ENCODE measurements at regions not wholly inside any gene's neighbourhood (a gene's known extent, or its start where the extent isn't known, plus 50 kb on each side); places are given as distances from the start of the nearest gene placed in this dataset.

DNA sequence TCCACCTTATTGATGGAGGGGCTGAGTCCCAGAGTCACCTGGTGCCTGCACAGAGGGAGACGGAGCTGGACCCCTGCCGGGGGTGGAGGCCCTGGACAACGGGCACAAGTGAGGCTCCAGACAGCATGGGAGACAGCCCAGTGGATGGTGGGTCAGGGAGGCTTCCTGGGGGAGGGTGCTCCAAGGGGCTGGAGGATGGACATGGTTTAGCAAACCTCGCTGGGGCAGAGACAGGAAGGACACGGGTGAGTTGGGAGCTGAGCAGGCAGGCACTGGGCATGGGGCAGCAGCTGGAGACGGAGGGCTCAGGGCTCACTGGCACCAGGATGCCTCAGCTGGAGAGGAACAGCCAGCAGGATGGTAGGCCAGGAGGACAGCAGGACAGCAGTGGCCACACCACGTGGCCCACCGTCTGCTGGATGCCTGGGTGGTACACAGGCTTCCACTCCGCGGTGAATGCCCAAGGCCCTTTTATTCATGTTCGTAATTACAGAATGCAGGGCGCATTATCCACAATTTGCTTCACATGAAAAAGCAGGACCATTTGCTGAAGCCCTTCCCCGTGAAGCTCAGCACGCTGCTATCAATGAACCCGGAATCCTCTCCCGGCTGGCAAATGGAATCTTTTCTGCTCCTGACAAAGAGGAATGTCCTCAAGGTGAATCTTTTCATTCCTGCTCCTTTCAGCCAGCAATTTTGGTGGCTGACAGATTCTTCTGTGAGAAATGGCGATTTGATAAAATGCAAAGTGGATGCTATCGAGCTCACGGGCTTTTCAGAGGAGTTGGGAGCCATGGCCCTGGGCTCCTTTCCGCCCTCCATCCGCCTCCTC is 138.1 kb upstream of the C14orf180 start:
- TF ChIP-seq POLR2A (IDR thresholded peaks at IDR 0.05; ENCODE audit: low read length) (no peak), GATA1 (IDR thresholded peaks at IDR 0.05; ENCODE audit: low read depth, low read length) (no peak)
- DNase-seq = no peak

DNA sequence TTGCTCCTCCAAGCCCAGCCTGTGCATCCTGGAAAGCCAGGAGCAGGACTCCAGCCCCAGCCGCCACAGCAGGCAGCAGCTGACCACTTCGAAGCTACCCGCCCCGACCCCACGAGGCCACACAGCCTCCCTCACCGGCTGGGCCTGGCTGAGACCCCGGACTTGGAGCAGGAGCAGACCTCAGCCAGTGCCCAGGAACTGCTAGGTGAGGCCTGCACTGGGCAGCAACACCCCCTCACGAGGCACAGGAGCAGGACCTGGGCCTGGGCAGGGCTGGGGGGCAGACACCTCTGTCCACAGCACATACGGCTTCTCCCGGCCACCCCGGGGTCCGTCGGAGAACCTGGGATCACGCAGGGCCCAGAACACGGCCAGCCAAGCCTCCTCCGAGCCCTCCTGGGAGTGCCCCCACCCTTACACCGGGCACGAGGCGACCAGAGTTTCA is 137.4 kb upstream of the C14orf180 start:
- DNase-seq = no peak
- TF ChIP-seq POLR2A (IDR thresholded peaks at IDR 0.05; ENCODE audit: low read length) = no peak
- TF ChIP-seq GATA1 (IDR thresholded peaks at IDR 0.05; ENCODE audit: low read depth, low read length) = no peak

DNA sequence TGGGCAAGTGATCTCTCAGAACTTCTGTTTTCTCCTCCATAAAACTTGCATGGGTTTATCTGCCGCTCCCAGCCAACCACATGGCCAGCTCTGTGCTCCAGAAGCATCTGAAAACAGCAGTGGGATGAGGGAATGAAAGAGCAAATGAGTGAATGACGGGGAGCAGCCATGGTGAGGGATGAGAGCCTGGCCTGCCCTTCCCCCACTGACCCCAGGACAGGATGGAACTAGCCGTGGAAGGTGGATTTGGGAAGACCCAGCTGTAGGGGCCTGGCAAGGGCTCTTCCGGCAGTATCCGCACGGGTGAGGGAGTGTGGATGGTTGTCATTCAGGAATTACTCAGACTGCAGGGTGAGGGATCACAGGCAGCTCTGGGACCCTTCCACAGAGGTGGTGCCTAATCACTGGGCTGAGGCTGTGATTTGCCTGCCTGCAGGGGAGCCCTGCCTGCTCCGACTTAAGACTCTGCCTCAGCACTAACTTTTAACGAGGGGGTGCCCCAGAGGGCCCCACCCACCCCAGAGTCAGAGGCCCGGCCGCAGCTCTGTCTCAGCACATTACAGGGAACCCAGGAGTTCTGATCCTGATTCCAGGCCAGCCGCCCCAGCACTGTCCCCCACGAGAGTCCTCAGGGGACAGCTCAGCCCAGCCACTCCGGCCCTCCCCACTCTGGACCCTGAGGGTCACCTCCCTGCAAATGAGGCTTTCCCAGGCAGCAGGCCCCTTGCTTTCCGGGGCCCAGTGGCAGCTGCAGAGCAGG is 136.8 kb upstream of the C14orf180 start:
- DNase-seq = no peak
- TF ChIP-seq POLR2A (IDR thresholded peaks at IDR 0.05; ENCODE audit: low read length) (no peak), GATA1 (IDR thresholded peaks at IDR 0.05; ENCODE audit: low read depth, low read length) (no peak)

DNA sequence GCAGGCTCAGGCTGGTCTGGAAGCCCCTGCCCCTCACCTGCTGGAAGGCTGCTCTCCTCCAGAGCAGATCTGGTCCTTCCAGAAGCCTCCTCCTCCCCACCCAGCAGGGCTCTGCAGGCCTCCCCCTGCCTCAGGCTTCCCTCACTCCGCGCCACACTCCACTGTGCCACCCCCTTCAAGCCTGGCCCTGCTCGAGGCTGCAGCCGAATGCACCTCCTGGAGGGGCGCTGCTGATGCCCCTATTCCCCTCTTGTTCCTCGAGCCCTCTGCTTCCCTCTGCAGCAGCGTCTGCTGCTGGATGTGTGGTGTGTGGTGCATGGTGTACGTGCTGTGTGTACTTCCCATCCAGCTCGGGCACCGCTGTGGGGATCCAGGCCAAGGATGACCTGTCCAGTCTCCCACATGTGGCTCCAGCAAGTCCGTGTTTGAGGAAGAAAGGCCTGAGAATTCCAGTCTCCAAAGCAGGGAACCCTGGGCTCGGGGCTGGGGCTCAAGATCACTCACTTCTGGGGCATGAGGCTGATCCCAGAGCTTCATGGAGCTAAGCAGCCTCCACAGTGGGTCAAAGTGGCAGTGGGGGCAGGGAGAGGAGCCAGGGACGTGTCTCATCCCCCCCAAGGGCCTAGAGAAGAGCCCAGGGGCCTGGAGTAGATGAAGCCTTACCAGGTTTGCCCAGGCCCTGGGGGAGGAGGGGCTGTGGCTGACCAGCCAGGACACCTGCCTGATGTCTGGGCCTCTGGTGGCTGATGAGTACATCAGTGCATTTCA is 136.0 kb upstream of the C14orf180 start:
- DNase-seq = no peak
- TF ChIP-seq GATA1 (IDR thresholded peaks at IDR 0.05; ENCODE audit: low read depth, low read length) (no peak), POLR2A (IDR thresholded peaks at IDR 0.05; ENCODE audit: low read length) (no peak)

DNA sequence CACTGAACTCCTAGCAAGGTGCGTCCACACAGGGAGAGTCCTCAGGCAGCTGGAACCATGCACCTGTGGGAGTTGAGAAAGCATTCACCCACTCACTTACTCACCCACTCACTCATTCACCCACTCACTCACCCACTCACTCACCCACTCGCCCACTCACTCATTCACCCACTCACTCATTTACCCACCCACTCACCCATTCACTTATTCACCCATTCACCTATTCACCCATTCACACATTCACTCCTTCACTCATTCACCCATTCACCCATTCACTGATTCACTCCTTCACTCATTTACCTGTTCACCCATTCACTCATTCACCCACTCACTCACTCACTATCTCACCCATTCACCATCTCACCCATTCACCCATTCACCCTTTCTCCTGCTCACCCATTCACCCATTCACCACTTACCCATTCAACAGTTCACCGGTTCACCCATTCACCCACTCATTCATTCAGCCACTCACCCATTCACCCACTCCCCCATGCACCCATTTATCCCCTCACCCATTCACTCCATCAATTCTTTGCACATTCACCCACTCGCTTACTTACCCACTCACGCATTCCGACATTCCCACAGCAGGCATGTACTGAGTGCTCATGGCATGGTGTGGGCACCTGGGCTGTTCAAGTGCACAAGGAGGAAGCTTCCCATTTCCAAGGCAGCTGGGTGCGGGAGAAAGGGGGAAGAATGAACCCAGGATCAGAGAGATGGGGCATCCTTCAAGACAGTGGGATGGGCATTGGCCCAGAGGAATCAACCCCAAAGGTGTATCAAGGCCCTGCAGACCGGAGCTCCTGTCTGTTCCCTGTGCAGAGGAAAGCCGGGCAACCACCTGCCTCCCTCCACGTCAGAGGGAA is 135.2 kb upstream of the C14orf180 start:
- TF ChIP-seq POLR2A (IDR thresholded peaks at IDR 0.05; ENCODE audit: low read length) (no peak), GATA1 (IDR thresholded peaks at IDR 0.05; ENCODE audit: low read depth, low read length) (no peak)
- DNase-seq = no peak

DNA sequence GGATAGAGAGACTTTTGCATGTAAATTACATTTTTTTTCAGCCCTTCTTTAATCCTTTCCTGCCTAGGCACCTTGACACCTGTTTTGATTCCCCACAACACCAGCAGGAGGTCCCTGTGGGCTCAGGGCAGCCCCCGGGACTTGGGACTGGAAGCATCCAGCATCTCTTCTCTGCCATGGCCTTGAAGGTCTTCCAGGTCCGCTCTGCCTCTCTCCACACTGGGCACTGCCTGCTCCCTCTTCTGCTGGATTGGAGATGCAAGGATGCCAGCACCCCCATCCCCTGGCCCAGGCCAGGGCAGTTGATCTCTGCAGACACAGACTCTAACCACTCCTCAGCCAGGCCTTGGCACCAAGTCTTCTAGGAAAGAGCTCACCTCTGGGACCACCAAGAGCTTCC is 134.5 kb upstream of the C14orf180 start:
- TF ChIP-seq POLR2A (IDR thresholded peaks at IDR 0.05; ENCODE audit: low read length) (no peak), GATA1 (IDR thresholded peaks at IDR 0.05; ENCODE audit: low read depth, low read length) (no peak)
- DNase-seq = no peak

DNA sequence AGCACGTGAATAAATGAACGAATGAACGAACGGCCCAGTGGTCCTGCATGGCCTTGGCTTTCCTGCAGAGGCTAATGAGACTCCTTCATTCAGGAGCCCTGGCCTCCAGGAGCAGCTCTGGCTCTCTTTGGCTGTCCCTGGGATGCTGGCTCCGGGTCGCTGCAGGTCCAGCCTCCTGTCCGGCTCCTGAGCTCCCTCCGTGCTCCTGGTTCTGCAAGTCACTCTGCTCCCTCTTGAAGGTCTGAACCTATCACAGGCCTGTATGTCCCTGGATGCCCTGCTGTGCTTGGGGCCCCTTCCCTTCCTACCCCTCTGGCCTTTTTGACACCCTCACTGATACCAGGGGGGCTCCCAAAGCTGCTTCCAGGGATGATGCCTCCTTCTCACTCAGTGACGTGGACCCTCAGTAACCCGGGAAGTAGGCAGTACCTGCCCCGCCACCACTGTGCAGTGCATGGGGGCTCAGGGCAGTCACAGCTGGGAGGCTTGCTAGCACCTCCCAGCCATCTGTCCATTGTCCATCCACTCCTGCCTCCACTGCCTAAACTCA is 133.7 kb upstream of the C14orf180 start:
- no peak for TF ChIP-seq GATA1 (IDR thresholded peaks at IDR 0.05; ENCODE audit: low read depth, low read length)
- no peak for TF ChIP-seq POLR2A (IDR thresholded peaks at IDR 0.05; ENCODE audit: low read length)
- no peak for DNase-seq

DNA sequence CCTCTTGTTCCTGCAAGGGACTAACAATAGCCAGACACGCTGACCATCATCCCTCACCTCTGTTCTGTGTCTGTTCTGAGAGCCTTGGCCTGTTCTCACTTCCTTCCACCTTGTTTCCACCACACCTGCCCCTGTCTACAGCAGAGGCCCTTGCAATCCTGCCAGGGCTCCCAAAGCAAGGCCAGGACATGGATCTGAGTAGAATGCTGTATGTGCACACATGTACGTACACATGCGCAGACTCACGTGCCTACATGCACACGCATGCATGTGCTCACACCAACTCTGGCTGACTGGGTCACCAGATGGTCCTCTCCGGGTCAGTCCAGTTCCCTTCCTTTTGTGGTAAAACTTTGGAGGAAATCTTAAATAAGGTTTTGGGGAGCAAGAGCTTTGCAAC is 133.0 kb upstream of the C14orf180 start:
- DNase-seq = no peak

DNA sequence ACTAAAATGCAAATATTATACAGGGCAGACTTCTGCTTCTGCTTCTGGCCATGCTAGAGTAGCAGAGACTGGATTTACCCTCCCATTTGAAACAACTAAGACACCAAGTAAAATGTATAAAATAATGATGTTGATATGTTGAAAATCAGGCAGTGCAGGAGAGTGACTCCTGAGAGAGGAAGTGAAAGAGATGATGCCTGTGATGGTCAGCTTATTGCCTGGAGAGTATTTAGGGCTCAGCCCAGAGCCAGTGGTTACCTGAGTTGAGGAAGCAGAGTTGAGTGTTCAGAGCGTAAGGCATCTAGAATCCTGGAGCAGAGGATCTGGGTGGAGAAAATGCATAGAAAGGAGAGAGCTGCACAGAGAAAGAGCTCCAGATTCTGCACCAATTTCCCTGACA is 131.8 kb upstream of the C14orf180 start:
- DNase-seq = no peak
- TF ChIP-seq POLR2A (IDR thresholded peaks at IDR 0.05; ENCODE audit: low read length) (no peak), GATA1 (IDR thresholded peaks at IDR 0.05; ENCODE audit: low read depth, low read length) (no peak)

More for the DNA sequence above, 133.0 kb upstream of the C14orf180 start:
- TF ChIP-seq POLR2A (IDR thresholded peaks at IDR 0.05; ENCODE audit: low read length) (no peak), GATA1 (IDR thresholded peaks at IDR 0.05; ENCODE audit: low read depth, low read length) (no peak)

DNA sequence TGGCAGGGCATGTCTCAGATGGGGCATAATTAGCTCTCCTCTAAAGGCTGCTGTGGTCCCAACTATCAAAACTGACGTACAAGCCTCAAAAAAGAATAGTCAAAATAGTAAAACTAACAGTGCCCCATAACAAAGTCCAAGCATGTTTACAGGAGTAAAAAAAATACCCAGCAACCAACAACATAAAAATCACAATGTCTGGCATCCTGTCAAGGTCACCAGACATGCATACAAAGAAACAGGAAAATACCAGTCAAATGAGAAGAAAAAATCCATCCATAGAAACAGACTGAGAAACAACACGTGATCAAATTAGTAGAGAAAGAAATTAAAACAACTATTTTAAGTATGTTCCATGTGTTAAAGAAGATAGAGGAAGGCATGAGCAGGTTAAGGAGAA is 131.2 kb upstream of the C14orf180 start:
- no peak for TF ChIP-seq POLR2A (IDR thresholded peaks at IDR 0.05; ENCODE audit: low read length)
- no peak for TF ChIP-seq GATA1 (IDR thresholded peaks at IDR 0.05; ENCODE audit: low read depth, low read length)
- no peak for DNase-seq

DNA sequence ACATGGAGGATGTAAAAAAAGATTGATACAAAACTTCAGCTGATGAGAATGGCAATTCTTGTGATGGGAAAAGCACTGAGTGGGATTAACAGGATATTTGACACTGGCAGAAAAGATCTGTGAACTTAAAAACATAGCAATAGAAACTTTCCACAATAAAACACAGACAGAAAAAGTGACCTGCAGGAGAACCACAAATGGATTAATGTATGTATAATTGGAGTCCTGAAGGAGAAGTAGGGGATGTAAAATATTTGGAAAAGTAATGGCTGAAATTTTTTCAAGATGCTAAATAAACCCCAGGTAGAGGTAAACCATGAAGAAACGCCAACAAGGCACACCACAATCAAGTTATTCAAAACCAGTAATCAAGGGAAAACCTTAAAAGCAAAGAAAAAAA is 130.8 kb upstream of the C14orf180 start:
- no peak for TF ChIP-seq POLR2A (IDR thresholded peaks at IDR 0.05; ENCODE audit: low read length)
- TF ChIP-seq GATA1 (IDR thresholded peaks at IDR 0.05; ENCODE audit: low read depth, low read length) = no peak
- no peak for DNase-seq

DNA sequence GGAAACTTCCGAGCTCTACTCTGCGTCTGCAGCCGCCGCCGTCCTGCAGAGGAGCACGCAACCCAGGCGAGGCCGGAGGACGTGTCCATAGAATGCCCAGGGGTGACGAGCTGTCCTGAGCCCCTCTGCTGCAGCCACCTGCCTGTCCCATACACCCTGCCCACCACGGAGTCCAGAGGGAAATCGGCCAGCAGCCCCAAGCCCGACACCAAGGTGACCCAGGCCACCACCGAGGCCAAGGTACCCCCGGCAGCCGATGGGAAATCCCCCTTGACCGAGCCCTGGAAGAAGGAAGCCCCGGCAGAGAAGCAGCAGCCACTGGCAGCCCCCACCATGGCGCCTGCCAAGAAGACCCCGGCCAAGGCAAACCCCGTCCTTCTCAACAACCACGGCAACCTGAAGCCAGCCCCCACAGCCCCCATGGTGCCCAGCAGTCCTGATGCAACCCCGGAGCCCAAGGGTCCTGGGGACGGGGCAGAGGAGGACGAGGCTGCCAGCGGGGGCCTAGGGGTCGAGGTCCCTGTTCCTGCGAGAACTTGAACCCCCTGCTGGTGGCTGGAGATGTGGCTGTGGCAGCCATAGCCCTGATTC is 128.7 kb upstream of the C14orf180 start:
- TF ChIP-seq GATA1 (IDR thresholded peaks at IDR 0.05; ENCODE audit: low read depth, low read length) (no peak), POLR2A (IDR thresholded peaks at IDR 0.05; ENCODE audit: low read length) (no peak)
- no peak for DNase-seq

All from erythroblast (primary cell).